GM23248 (cell line): ENCODE measurements at regions not wholly inside any gene's neighbourhood (a gene's known extent, or its start where the extent isn't known, plus 50 kb on each side); places are given as distances from the start of the nearest gene placed in this dataset.

Experiments
- DNase-seq: peaks from one replicate; pipeline ENCODE4 v3.0.0-alpha.2; 2015
- H2AFZ ChIP-seq: fragments of 200-600 bp; sonication (generic); 2 replicates; pipeline ENCODE4 v1.6.1; 2016; ENCODE audit warnings: antibody characterized with exemption
- H3F3A ChIP-seq: fragments of 200-600 bp; sonication (generic); 2 replicates; pipeline ENCODE4 v1.6.1; 2016; ENCODE audit warnings: mild to moderate bottlenecking, antibody characterized with exemption, mixed run types; ENCODE audit not compliant: insufficient read depth
- H3K27ac ChIP-seq: fragments of 200-600 bp; sonication (generic); 2 replicates; pipeline ENCODE4 v1.5.1; 2016; ENCODE audit warnings: mild to moderate bottlenecking
- H3K27me3 ChIP-seq: fragments of 200-600 bp; sonication (generic); replicated peaks from 2 replicates; pipeline ENCODE4 v1.6.1; 2016; ENCODE audit warnings: mild to moderate bottlenecking; ENCODE audit not compliant: insufficient read depth
- H3K36me3 ChIP-seq: fragments of 200-600 bp; sonication (generic); 2 replicates; pipeline ENCODE4 v1.6.1; 2016; ENCODE audit warnings: low read depth, mild to moderate bottlenecking
- H3K4me1 ChIP-seq: fragments of 200-600 bp; sonication (generic); 2 replicates; pipeline ENCODE4 v1.6.1; 2016; ENCODE audit warnings: mild to moderate bottlenecking; ENCODE audit not compliant: insufficient read depth
- H3K4me2 ChIP-seq: fragments of 200-600 bp; sonication (generic); one replicate; pipeline ENCODE4 v1.6.1; 2016; ENCODE audit warnings: mild to moderate bottlenecking; ENCODE audit not compliant: unreplicated experiment
- H3K4me3 ChIP-seq: fragments of 200-600 bp; sonication (generic); 2 replicates; pipeline ENCODE4 v1.5.1; 2016; ENCODE audit warnings: mild to moderate bottlenecking
- H3K79me2 ChIP-seq: fragments of 200-600 bp; sonication (generic); 2 replicates; pipeline ENCODE4 v1.6.1; 2016; ENCODE audit warnings: mild to moderate bottlenecking; ENCODE audit not compliant: insufficient read depth
- H3K9ac ChIP-seq: fragments of 200-600 bp; sonication (generic); 2 replicates; pipeline ENCODE4 v1.6.1; 2016; ENCODE audit warnings: mild to moderate bottlenecking
- H3K9me2 ChIP-seq: fragments of 200-600 bp; sonication (generic); 2 replicates; pipeline ENCODE4 v1.6.1; 2016; ENCODE audit warnings: mixed run types, mild to moderate bottlenecking, moderate library complexity; ENCODE audit not compliant: insufficient read depth
- H3K9me3 ChIP-seq: fragments of 200-600 bp; sonication (generic); one replicate; pipeline ENCODE4 v1.6.1; 2017; ENCODE audit warnings: low read depth
- H4K20me1 ChIP-seq: fragments of 200-600 bp; sonication (generic); 2 replicates; pipeline ENCODE4 v1.6.0; 2016; ENCODE audit not compliant: insufficient read depth
- EZH2 ChIP-seq: fragments of 200-600 bp; sonication (generic); IDR thresholded peaks from 2 replicates; pipeline ENCODE4 v1.6.1; 2018; ENCODE audit warnings: antibody characterized with exemption, mild to moderate bottlenecking; ENCODE audit not compliant: insufficient read depth, poor library complexity, severe bottlenecking
- EZH2phosphoT487 ChIP-seq: fragments of 200-600 bp; sonication (generic); IDR thresholded peaks from 2 replicates; pipeline ENCODE4 v1.6.1; 2018; ENCODE audit warnings: antibody characterized with exemption, moderate library complexity, mild to moderate bottlenecking, low read depth; ENCODE audit not compliant: insufficient read depth
- WGBS, 2 experiments: methylation state at CpG; one replicate each; pipeline ENCODE4 v1.1.6; 2015 to 2017; ENCODE audit warnings: low lambda C conversion rate in 2 of 2, low coverage in 1 of 2; ENCODE audit errors: missing lambda C conversion rate in 2 of 2; 5-methylcytosine and 5-hydroxymethylcytosine counted together
- in situ Hi-C: fragments of 300-500 bp; cut with MboI; formaldehyde crosslinking; loops from 2 replicates; pipeline ENCODE4 v1.15.0; 2020

DNA sequence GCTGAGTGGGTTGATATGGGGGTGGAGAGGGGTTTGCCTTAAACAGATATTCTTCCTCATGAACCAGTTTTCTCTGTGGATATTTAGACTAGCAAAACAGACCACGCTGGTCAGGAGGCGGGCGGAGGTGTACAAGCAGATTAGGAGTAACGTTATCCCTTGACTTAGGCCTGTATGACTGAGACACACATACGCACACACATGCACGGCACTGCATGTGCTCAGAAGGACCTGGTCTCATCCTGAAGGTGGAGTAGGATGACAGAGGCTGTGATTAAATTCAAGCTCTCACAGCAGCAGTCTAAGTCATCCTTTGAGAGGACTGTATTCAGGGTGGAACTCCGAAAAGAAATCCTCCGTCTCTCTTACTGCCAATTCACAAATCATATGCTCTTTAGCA is 209.7 kb downstream of the DIRAS2 start:
- H3K4me2 ChIP-seq, result no peak overlapping the region
- H3F3A ChIP-seq, result no peaks in the 10 kb centered on the region
- H3K27ac ChIP-seq, result no peak overlapping the region
- H3K4me3 ChIP-seq, result no peak overlapping the region
- H2AFZ ChIP-seq, result no peak overlapping the region
- H3K9me3 ChIP-seq, result no peaks in the 10 kb centered on the region
- in situ Hi-C loops, result no loop called here
- whole genome bisulfite sequencing, 2 experiments, result 27 to 38% methylated on average over 8 of the region's 8 CpGs
- H3K36me3 ChIP-seq, result no peaks in the 10 kb centered on the region
- no peak overlapping the region for H3K9ac ChIP-seq
- no peaks in the 10 kb centered on the region for H4K20me1 ChIP-seq
- no peaks in the 10 kb centered on the region for H3K27me3 ChIP-seq
- no peaks in the 10 kb centered on the region for H3K9me2 ChIP-seq
- DNase-seq, result no peak
- H3K4me1 ChIP-seq, result no peaks in the 10 kb centered on the region
- H3K79me2 ChIP-seq, result no peaks in the 10 kb centered on the region
- TF ChIP-seq EZH2, result no peak
- TF ChIP-seq EZH2phosphoT487, result no peak

DNA sequence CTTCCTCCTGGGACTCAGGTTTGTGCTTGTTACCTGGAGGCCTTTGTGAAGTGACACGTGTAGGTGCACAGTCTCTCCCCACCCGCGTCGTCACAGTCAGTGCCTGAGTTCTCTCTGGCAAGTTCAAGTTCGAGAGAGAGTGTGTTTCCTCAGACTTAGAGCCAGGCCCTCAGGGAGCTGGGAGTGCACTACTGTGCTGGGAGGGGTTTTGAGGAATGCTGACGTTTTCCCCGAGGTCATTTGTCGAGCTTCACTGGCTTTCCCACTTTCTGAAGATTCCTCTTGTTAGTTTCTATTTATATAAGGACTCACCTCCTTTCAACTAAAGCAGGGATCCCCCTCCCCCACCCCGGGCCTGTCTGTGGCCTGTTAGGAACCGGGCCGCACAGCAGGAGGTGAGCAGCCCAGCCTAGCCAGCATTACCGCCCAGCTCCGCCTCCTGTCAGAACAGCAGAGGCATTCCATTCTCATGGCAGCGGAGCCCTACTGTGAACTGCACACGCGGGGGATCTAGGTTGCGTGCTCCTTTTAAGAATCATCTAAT is 209.2 kb downstream of the DIRAS2 start:
- Histone ChIP-seq H3K27me3 (no peaks in the 10 kb centered on the region), H3K9me2 (no peaks in the 10 kb centered on the region), H3K4me2 (no peak overlapping the region), H2AFZ (no peak overlapping the region), H3F3A (no peaks in the 10 kb centered on the region), H3K4me3 (no peak overlapping the region), H4K20me1 (no peaks in the 10 kb centered on the region), H3K9me3 (no peaks in the 10 kb centered on the region), H3K36me3 (no peaks in the 10 kb centered on the region), H3K4me1 (no peaks in the 10 kb centered on the region), H3K27ac (no peak overlapping the region), H3K9ac (no peak overlapping the region), H3K79me2 (no peaks in the 10 kb centered on the region)
- in situ Hi-C loops, result no loop called here
- no peak for TF ChIP-seq EZH2phosphoT487
- no peak for TF ChIP-seq EZH2
- 1 to 4% methylated on average over 17 of the region's 17 CpGs for WGBS, 2 experiments
- DNase-seq, result no peak

DNA sequence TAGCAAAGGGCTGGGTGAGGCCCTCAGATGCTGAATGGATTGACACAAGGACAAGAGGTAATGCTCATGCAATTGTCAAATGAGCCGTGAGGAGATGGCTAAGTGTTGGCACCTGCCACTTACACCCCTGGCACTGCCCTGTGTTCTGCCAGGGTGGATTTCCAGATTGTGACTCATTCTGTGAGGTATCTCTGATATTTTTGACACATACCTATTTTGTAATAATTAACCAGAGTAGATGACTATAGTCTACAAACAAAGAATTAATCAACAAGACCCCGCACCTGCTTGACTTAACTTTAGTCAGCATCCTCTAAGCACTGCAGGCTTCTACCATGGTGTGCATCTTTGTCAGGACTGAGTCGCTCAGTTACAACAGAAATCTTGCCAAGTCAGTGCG is 200.8 kb downstream of the DIRAS2 start:
- WGBS, 2 experiments, result 29 to 38% methylated on average over 4 of the region's 4 CpGs
- Histone ChIP-seq H3K9me2 (no peaks in the 10 kb centered on the region), H3K27ac (no peak overlapping the region), H3K9ac (no peak overlapping the region), H3K27me3 (no peaks in the 10 kb centered on the region), H3K79me2 (no peaks in the 10 kb centered on the region), H2AFZ (no peak overlapping the region), H4K20me1 (no peaks in the 10 kb centered on the region), H3K4me3 (no peak overlapping the region), H3K9me3 (no peaks in the 10 kb centered on the region), H3K4me1 (no peaks in the 10 kb centered on the region), H3K4me2 (no peak overlapping the region), H3K36me3 (no peaks in the 10 kb centered on the region), H3F3A (no peaks in the 10 kb centered on the region)
- in situ Hi-C loops, result no loop called here
- TF ChIP-seq EZH2phosphoT487, result no peak
- no peak for TF ChIP-seq EZH2
- DNase-seq, result no peak

DNA sequence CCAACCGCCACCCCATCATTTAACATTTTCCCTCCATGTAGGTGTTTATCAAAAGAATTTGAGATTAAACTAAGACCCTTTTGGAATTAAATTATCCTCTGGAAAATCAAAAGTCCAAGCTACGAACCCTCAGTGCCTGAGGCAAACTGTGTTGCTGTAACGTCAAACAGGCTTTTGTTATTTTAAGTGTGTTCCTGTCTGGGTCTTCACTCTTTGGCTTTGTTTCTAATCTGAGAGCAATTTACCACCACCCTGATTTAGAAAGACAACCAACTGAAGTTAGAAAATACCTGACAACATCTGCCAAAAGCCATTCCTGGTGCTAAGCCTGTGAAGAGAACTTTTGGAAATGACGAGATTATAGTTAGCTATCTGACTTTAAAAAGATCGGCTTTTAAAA is 199.9 kb downstream of the DIRAS2 start:
- Histone ChIP-seq H3K4me3 (no peak overlapping the region), H3K9ac (no peak overlapping the region), H3K27me3 (no peaks in the 10 kb centered on the region), H3K27ac (no peak overlapping the region), H3K79me2 (no peaks in the 10 kb centered on the region), H3F3A (no peaks in the 10 kb centered on the region), H4K20me1 (no peaks in the 10 kb centered on the region), H3K4me2 (no peak overlapping the region), H3K4me1 (no peaks in the 10 kb centered on the region), H2AFZ (no peak overlapping the region), H3K9me3 (no peaks in the 10 kb centered on the region), H3K9me2 (no peaks in the 10 kb centered on the region), H3K36me3 (no peaks in the 10 kb centered on the region)
- no peak for DNase-seq
- in situ Hi-C loops, result no loop called here
- 9 to 10% methylated on average over 5 of the region's 5 CpGs for WGBS, 2 experiments
- TF ChIP-seq EZH2phosphoT487, result no peak
- TF ChIP-seq EZH2, result no peak

DNA sequence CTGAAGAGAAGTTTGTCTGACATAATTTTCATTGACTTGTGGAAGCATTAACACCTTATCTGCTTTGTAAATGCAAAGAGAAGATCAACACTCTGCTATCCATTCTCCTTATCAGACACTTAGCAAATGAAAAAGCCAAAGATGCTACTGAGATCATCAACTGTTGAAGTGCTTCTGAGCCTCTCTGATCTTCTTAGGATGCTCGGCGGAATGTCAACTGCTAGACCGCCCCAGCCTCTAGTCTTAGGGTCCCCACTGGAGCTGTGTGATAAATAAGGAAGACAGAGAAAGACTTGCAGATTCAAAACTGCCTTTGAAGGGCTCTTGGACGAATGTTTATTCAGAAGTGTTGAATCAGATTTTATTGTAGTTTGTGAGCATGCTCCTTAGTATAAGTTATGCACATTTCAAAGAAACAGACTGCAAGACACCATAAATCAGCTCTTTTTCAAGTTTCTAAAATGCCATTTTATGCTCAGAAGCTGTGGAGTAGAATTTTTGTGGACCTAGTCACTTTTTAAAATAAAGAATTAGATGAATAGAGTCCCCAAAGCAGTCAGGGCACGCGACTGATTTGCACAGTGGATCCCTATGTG is 197.9 kb downstream of the DIRAS2 start:
- TF ChIP-seq EZH2phosphoT487, result no peak
- TF ChIP-seq EZH2, result no peak
- 33 to 35% methylated on average over 6 of the region's 6 CpGs for WGBS, 2 experiments
- Histone ChIP-seq H3K9ac (no peak overlapping the region), H3K4me1 (no peaks in the 10 kb centered on the region), H3F3A (no peaks in the 10 kb centered on the region), H3K9me2 (no peaks in the 10 kb centered on the region), H3K27me3 (no peaks in the 10 kb centered on the region), H3K36me3 (no peaks in the 10 kb centered on the region), H2AFZ (no peak overlapping the region), H4K20me1 (no peaks in the 10 kb centered on the region), H3K79me2 (no peaks in the 10 kb centered on the region), H3K9me3 (no peaks in the 10 kb centered on the region), H3K4me2 (no peak overlapping the region), H3K4me3 (no peak overlapping the region), H3K27ac (no peak overlapping the region)
- DNase-seq, result no peak
- in situ Hi-C loops, result no loop called here
